SK-N-MC (cell line): ENCODE measurements at regions not wholly inside any gene's neighbourhood (a gene's known extent, or its start where the extent isn't known, plus 50 kb on each side); places are given as distances from the start of the nearest gene placed in this dataset.
A peak's percentile ranks its signal among the peaks of the same experiment; 100 is the strongest.

Source experiments
- DNase-seq: peaks from one replicate; pipeline ENCODE4 v3.0.0-alpha.2; 2011; ENCODE audit warnings: low read depth, low spot score
- H3K27ac ChIP-seq: fragments of 200-600 bp; sonication (generic); 2 replicates; pipeline ENCODE4 v1.5.1; 2016; ENCODE audit warnings: mixed run types
- H3K36me3 ChIP-seq: fragments of 200-600 bp; sonication (generic); 2 replicates; pipeline ENCODE4 v1.6.1; 2017; ENCODE audit warnings: antibody characterized with exemption, low read length, mixed read lengths; ENCODE audit not compliant: insufficient read depth
- H3K4me3 ChIP-seq: fragments of 200-600 bp; sonication (generic); 2 replicates; pipeline ENCODE4 v1.5.1; 2016
- H3K9ac ChIP-seq: fragments of 200-600 bp; sonication (generic); 2 replicates; pipeline ENCODE4 v1.8.0; 2017; ENCODE audit warnings: mixed run types, mixed read lengths; ENCODE audit not compliant: insufficient read length
- H3K9me3 ChIP-seq: fragments of 200-600 bp; sonication (generic); 2 replicates; pipeline ENCODE4 v1.6.1; 2017; ENCODE audit warnings: low read depth, mild to moderate bottlenecking, antibody characterized with exemption, low read length, moderate library complexity, mixed read lengths
- EZH2 ChIP-seq: fragments of 200-600 bp; sonication (generic); IDR thresholded peaks from one replicate; pipeline ENCODE4 v1.6.1; 2017; ENCODE audit warnings: antibody characterized with exemption
- FOXP2 ChIP-seq: optimal IDR thresholded peaks from 2 replicates; pipeline ENCODE3; 2011; ENCODE audit warnings: mild to moderate bottlenecking, moderate library complexity; ENCODE audit not compliant: insufficient read depth; ENCODE audit errors: extremely low read length, control extremely low read depth
- POLR2AphosphoS5 ChIP-seq: IDR thresholded peaks from 2 replicates; pipeline ENCODE4 v1.6.1; 2012; ENCODE audit warnings: mild to moderate bottlenecking, low read depth, low read length, borderline replicate concordance

- no peak for DNase-seq
- no peak overlapping the region for H3K27ac ChIP-seq
- H3K9ac ChIP-seq = no peak overlapping the region
- H3K4me3 ChIP-seq = no peak overlapping the region
- no peaks in the 10 kb centered on the region for H3K9me3 ChIP-seq
- TF ChIP-seq EZH2 (no peak), FOXP2 (no peak), POLR2AphosphoS5 (no peak)
- H3K36me3 ChIP-seq = no peaks in the 10 kb centered on the region
Observed at GRCh38 chr2:221120643-221121042, 451.5 kb downstream of the EPHA4 start.

GRCh38 chr2:221123396-221123795 lies 448.7 kb downstream of the EPHA4 start:
- Histone ChIP-seq H3K4me3 (no peak overlapping the region), H3K36me3 (no peaks in the 10 kb centered on the region), H3K27ac (no peak overlapping the region), H3K9ac (no peak overlapping the region), H3K9me3 (no peaks in the 10 kb centered on the region)
- no peak for TF ChIP-seq EZH2
- TF ChIP-seq FOXP2 = no peak
- no peak for TF ChIP-seq POLR2AphosphoS5
- DNase-seq = no peak

GRCh38 chr2:221124532-221125240 lies 447.4 kb downstream of the EPHA4 start:
- Histone ChIP-seq H3K36me3 (no peaks in the 10 kb centered on the region), H3K9me3 (no peaks in the 10 kb centered on the region), H3K9ac (no peak overlapping the region), H3K4me3 (peak overlapping the region; percentile 69), H3K27ac (no peak overlapping the region)
- no peak; the same call in 1 of the 2 replicates for TF ChIP-seq POLR2AphosphoS5
- TF ChIP-seq FOXP2 = peak; percentile 94
- TF ChIP-seq EZH2 = no peak
- peak; percentile 82 for DNase-seq

- Histone ChIP-seq H3K9ac (no peak overlapping the region), H3K36me3 (no peaks in the 10 kb centered on the region), H3K27ac (no peak overlapping the region), H3K4me3 (no peak overlapping the region), H3K9me3 (no peaks in the 10 kb centered on the region; the same call in 1 of the 2 replicates)
- DNase-seq = no peak
- TF ChIP-seq FOXP2 (no peak), POLR2AphosphoS5 (no peak), EZH2 (no peak)
Observed at GRCh38 chr2:221125691-221126090, 446.4 kb downstream of the EPHA4 start.

GRCh38 chr2:221129657-221130056 lies 442.4 kb downstream of the EPHA4 start:
- Histone ChIP-seq H3K36me3 (no peaks in the 10 kb centered on the region), H3K9me3 (no peaks in the 10 kb centered on the region; the same call in 1 of the 2 replicates), H3K4me3 (no peak overlapping the region), H3K27ac (no peak overlapping the region), H3K9ac (no peak overlapping the region)
- no peak for TF ChIP-seq POLR2AphosphoS5
- TF ChIP-seq FOXP2 = no peak
- no peak for TF ChIP-seq EZH2
- no peak for DNase-seq

- no peaks in the 10 kb centered on the region; the same call in 1 of the 2 replicates for H3K9me3 ChIP-seq
- no peak for DNase-seq
- H3K9ac ChIP-seq = no peak overlapping the region
- no peak for TF ChIP-seq POLR2AphosphoS5
- no peak for TF ChIP-seq FOXP2
- no peak for TF ChIP-seq EZH2
- no peaks in the 10 kb centered on the region for H3K36me3 ChIP-seq
- H3K4me3 ChIP-seq = no peak overlapping the region
- no peak overlapping the region for H3K27ac ChIP-seq
Observed at GRCh38 chr2:221130431-221130830, 441.7 kb downstream of the EPHA4 start.

GRCh38 chr2:221133941-221134340 lies 438.2 kb downstream of the EPHA4 start:
- H3K9me3 ChIP-seq = no peaks in the 10 kb centered on the region; the same call in 1 of the 2 replicates
- no peak overlapping the region for H3K27ac ChIP-seq
- TF ChIP-seq FOXP2 = no peak
- TF ChIP-seq EZH2 = no peak
- TF ChIP-seq POLR2AphosphoS5 = no peak
- no peak for DNase-seq
- no peaks in the 10 kb centered on the region for H3K36me3 ChIP-seq
- no peak overlapping the region for H3K9ac ChIP-seq
- no peak overlapping the region for H3K4me3 ChIP-seq

- no peaks in the 10 kb centered on the region; the same call in 1 of the 2 replicates for H3K9me3 ChIP-seq
- TF ChIP-seq FOXP2 (no peak), POLR2AphosphoS5 (no peak), EZH2 (no peak)
- H3K27ac ChIP-seq = no peak overlapping the region
- H3K9ac ChIP-seq = no peak overlapping the region
- DNase-seq = no peak
- no peaks in the 10 kb centered on the region for H3K36me3 ChIP-seq
- no peak overlapping the region for H3K4me3 ChIP-seq
Observed at GRCh38 chr2:221134718-221135117, 437.4 kb downstream of the EPHA4 start.
